Right lobe of liver (tissue), 4 donors: ENCODE measurements at regions not wholly inside any gene's neighbourhood (a gene's known extent, or its start where the extent isn't known, plus 50 kb on each side); places are given as distances from the start of the nearest gene placed in this dataset.

Experiments used
- CTCF ChIP-seq, 4 donors: fragments of 200-600 bp in 3 of 4; fragments of 450-650 bp in 1 of 4; IDR thresholded peaks; one replicate each; pipeline versions ENCODE4 v1.5.1 to v1.8.0; 2016 to 2022; ENCODE audit warnings: antibody characterized with exemption in 4 of 4, mild to moderate bottlenecking in 2 of 4
- POLR2A ChIP-seq: fragments of 450-650 bp; IDR thresholded peaks from one replicate; pipeline ENCODE4 v1.6.1; 2017; ENCODE audit warnings: antibody characterized with exemption, mild to moderate bottlenecking
- donor health status: DM: no; HTN: no; CAD: no.
- donor health status: DM: no; HTN: no; CAD: no.
- donor health status: DM: no; HTN: yes; CAD: no.

GRCh38 chr15:95760508-95760907, 570.0 kb upstream of the NR2F2 start:
- no peak for TF ChIP-seq CTCF (IDR thresholded peaks at IDR 0.05)
- no peak for TF ChIP-seq POLR2A
